ENCODE measurements at regions not wholly inside any gene's neighbourhood (a gene's known extent, or its start where the extent isn't known, plus 50 kb on each side); places are given as distances from the start of the nearest gene placed in this dataset.

DNA sequence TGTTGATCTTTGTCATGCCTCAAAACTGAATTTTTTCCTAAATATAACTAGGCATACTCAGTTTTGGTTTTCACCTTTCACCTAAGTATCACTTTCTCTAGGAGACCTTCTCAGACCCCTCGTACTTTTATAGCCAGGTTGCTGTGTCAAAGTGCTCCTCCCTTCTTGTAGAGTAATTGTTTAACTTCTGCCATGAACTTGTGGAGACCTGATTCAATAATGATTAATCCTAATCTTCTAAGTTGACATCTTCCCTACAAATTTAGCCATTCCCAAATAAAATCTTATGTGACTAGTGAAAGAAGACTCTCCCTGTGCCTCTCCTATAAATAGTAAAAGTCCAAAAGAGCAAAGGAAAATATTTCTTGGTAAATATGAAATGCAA is 159.8 kb downstream of the SPATA31D1 start:
- TF ChIP-seq CTCF (IDR thresholded peaks at IDR 0.05) (no peak), POLR2A (IDR thresholded peaks at IDR 0.05) (no peak), POLR2AphosphoS5 (IDR thresholded peaks at IDR 0.05) (no peak), EP300 (IDR thresholded peaks at IDR 0.05; ENCODE audit: low read depth) (no peak)

Data from transverse colon (tissue), 4 donors.